NCI-H187 treated with DMSO at 0.1 percent for 48 hours (cell line): ENCODE measurements at regions not wholly inside any gene's neighbourhood (a gene's known extent, or its start where the extent isn't known, plus 50 kb on each side); places are given as distances from the start of the nearest gene placed in this dataset.
"Not testable (repeated sequence)": the region's sequence is repeated elsewhere in the genome, so short reads cannot be mapped to it uniquely, and the experiment has no call there.

ENCODE experiments used
- DNase-seq: peaks from one replicate; lab custom pipeline; 2025; lab: John Stamatoyannopoulos, UW

DNA sequence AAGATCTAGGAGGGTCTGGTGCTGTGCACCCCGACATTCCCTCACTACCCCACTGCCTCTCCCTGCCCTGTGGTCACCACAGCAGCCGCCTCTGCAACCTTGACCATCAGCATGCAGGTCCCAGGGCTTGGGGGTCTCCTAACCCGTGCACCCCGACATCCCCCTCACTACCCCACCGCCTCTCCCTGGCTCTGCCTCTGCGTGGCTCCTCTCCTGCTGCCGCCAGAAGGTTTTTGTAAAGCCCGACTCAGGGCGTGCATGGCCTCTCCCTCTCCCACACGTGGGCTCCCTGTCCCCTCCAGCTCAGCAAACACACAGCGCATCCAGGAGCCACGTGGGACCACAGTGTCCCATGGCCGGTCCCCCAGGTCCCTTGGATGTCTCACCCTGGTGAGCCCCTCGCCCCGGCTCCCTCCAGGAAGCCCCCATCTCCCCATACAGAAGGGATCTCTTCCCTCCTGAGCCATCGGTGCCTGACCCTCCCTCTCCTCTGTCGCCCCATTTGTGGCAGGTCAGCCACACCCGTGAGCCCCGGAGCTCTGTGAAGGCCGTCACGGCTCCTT is 112.5 kb upstream of the LPCAT1 start:
- DNase-seq, result not testable (repeated sequence)

DNA sequence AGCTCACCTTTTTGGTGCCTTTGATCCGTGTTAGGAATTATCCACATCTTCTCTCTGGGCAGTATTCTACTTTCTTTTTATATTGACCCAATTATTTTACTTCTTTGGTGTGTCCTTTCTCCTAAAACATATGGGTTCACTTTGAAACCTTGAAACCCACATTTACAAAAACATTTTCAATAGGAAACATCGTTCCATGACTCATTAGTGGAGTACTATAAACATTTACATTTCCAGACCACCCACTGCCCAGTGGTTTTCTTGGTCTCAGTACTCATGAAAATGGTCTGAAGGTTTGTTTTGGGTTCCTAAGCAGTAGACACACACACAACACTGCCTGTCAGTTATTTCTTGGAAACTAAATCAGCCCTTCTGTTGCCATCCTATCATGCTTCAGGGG is 111.7 kb upstream of the LPCAT1 start:
- DNase-seq, result not testable (repeated sequence)

DNA sequence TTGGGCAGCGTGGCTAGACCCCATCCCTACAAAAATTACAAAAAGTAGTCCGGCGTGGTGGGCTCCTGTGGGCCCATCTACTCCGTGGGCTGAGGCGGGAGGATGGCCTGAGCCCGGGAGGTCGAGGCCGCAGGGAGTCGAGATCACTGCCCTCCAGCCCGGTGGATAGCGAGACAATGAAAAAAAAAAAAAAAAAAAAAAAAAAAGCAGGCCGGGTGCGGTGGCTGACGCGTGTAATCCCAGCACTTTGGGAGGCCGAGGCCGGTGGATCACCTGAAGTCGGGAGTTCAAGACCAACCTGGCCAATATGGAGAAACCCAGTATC is 110.5 kb upstream of the LPCAT1 start:
- DNase-seq, result no peak

DNA sequence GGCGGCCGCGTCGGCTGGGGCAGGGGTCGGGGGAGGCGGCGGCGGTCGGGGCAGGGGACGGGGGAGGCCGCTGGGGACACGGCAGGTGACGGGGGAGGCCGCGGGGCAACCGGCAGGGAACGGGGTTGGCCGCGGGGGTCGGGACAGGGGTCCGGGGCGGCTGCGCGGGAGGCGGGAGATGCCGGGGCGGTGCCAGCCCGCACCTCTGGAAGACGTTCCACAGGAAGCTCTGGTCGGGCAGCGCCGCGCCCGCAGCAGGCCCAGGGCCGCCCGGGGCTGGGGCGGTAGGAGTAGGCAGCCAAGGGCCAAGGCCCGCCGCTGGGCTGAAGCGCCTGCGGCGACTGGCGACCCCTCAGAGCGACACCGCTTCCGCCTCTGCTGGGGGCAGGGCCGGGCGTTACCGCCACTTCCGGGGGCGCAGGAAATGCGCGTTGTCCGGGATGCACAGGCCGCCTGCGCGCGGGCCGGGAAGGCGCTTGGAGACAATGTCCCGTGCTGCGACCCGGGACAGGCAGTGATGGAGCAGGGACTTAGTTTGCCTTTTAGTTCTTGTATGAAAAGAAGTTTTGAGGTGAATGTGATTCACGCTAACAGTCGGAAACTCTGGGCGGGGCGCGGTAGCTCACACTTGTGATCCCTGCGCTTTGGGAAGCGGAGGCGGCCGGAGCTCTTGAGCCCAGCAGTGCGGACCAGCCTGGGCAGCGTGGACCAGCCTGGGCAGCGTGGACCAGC is 110.0 kb upstream of the LPCAT1 start:
- DNase-seq, result no peak

DNA sequence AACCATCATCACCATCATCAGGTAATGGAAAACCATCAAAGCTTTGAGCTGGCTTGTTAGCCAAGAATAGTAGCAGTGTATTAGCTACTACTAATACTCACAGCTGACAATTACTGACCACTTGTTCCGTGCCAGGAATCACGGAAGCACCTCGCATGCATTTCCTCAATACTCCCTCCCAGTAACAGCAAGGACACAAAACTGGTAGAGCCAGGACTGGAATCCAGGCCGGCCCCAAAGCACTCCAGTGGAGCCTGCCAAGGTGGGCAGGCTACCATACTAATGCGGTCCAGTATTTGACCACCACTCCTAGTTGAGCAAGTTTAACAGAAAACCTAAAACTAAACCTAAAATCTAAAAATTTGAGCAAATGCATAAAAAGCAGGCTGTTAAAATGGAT is 107.2 kb upstream of the LPCAT1 start:
- not testable (repeated sequence) for DNase-seq

DNA sequence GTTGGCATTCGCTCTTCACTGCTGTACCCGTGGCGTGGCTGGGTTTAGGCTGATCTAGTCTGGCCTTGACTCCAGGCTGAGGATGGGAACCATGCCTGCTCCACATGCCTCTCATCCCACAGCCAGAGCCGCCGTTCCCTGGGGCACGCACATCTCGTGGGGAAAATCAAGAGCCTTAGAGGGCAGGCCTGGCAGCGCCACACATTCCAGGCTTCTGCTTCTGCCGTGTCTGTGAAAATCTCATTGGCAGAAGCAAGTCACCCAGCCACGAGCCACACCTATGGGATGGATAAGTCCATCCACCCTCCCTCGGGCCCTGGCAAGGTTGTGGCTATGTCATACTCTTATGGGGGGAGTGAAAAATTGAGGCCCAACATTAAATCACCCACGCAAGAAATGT is 102.6 kb upstream of the LPCAT1 start:
- DNase-seq, result not testable (repeated sequence)

- DNase-seq, result not testable (repeated sequence)
Measured at GRCh38 chr5:1619531-1619930, 95.8 kb upstream of the LPCAT1 start.

DNA sequence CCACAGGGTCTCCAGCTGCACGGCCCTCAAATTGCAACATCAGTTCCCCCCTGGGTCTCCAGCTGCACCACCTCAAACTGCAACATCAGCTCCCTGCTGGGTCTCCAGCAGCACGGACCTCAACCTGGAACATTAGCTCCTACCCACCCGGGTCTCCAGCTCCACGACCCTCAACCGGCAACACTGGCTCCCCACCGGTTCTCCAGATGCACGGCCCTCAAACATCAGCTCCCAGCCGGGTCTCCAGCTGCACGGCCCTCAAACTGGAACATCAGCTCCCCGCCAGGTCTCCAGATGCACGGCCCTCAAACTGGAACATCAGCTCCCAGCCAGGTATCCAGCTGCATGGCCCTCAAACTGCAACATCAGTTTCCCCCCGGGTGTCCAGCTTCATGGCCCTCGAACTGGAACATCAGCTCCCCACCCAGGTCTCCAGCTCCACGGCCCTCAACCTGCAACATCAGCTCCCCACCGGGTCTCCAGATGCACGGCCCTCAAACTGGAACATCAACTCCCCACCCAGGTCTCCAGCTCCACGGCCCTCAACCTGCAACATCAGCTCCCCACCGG is 94.6 kb upstream of the LPCAT1 start:
- DNase-seq, result not testable (repeated sequence)

GRCh38 chr5:1617236-1617755 is 93.5 kb upstream of the LPCAT1 start:
- not testable (repeated sequence) for DNase-seq

DNA sequence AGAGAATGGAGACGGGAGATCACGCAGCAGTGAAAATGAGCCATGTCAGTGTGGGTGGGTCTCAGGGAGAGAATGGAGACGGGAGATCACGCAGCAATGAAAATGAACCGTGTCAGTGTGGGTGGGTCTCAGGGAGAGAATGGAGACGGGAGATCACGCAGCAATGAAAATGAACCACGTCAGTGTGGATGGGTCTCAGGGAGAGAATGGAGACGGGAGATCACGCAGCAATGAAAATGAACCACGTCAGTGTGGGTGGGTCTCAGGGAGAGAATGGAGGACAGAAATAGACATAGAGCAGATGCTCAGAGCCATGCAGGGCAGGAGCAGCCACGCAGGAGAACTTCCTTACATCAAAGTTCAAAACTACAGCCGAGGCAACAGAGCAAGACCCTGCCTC is 89.8 kb upstream of the LPCAT1 start:
- not testable (repeated sequence) for DNase-seq

GRCh38 chr5:1610526-1610925 is 86.8 kb upstream of the LPCAT1 start:
- not testable (repeated sequence) for DNase-seq

- DNase-seq, result not testable (repeated sequence)
Measured at GRCh38 chr5:1609111-1609510, 85.4 kb upstream of the LPCAT1 start.

GRCh38 chr5:1608336-1608735 is 84.6 kb upstream of the LPCAT1 start:
- not testable (repeated sequence) for DNase-seq

DNA sequence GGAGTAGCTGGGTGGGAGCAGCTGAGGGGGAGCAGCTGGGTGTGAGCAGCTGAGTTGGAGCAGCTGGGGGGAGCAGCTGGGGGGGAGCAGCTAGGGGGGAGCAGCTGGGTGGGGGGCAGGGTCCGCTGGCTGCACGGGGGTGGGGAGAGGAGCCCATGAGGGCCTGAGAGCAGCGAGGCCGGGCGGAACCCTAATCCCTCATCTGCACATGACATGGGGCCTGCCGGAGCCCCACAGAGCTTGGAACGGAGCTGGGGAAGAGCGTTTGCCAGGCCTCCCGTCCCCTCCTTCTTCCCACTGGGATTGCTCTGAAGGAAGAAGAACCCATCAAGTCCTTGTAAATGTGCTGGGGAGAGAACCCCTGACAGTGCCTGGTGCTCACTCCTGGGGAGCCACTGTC is 83.2 kb upstream of the LPCAT1 start:
- DNase-seq, result not testable (repeated sequence)

GRCh38 chr5:1603916-1604315 is 80.2 kb upstream of the LPCAT1 start:
- DNase-seq, result peak; percentile 91

DNA sequence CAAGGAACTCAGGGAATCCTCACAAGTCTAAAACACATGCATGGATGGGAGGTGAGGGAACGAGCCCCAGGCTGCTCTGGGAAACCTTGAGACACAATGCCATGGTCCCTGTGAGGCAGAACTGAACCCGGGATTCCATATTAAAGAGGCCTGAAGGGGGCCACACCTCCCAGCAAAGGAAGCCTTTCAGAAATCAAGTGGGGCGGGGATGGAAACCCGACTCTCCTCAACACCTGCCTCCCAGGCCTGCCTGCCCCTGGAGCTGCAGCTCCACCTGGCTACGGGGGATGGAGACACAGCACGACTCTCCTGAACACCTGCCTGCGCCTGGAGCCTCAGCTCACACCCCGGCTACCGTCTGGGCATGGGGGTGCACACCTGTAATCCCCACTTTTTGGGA is 77.8 kb upstream of the LPCAT1 start:
- peak; percentile 64 for DNase-seq

- not testable (repeated sequence) for DNase-seq
Measured at GRCh38 chr5:1598950-1599737, 75.4 kb upstream of the LPCAT1 start.

- not testable (repeated sequence) for DNase-seq
Measured at GRCh38 chr5:1597093-1597473, 73.3 kb upstream of the LPCAT1 start.

DNA sequence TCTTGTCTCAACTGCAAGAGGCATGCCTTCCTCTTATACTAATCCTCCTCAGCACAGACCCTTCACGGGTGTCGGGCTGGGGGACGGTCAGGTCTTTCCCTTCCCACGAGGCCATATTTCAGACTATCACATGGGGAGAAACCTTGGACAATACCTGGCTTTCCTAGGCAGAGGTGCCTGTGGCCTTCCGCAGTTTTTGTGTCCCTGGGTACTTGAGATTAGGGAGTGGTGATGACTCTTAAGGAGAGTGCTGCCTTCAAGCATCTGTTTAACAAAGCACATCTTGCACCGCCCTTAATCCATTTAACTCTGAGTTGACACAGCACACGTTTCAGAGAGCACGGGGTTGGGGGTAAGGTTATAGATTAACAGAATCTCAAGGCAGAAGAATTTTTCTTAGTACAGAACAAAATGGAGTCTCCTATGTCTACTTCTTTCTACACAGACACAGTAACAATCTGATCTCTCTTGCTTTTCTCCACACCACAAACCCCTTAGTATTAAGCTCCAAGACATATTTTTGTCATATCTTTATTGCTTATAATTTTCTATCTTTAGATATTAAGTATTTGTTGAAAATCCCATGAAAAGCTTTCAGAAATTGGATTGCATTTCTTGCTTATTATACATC is 72.8 kb upstream of the LPCAT1 start:
- not testable (repeated sequence) for DNase-seq

DNA sequence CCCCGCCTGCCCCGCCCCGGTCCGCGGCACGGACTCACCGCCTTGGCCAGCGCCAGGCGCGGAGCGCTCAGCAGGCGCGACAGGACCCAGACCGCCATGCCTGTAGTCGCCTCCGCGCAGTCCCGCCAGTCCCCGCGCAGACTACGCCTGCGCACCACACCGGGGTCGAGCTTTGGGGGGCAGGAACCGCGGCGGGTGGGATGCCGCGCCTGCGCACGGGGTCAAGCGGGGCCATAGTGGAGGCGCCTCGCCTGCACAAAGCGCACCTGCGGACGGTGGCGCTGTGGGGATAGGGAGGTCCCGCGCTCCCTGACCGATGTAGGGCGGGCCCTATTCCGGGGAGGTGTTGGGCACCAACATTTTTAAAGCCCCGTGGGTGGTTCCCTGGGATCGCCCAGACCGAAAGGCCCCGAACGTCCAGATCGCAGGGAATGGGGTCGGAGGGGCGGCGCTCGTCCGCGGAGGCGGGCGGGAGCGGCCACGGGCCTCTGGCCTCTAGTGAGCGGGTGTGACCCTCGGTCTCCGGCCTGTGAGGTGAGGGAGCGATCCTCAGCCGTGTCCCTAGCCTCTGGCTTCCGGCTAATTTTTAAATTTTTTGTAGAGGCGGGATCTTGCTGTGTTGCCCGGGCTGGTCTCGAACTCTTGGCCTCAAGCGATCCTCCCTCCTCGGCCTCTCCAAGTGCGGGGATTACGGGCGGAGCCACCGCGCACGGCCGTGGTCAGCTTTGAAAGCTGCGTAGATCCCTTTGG is 70.8 kb upstream of the LPCAT1 start:
- DNase-seq, result no peak

DNA sequence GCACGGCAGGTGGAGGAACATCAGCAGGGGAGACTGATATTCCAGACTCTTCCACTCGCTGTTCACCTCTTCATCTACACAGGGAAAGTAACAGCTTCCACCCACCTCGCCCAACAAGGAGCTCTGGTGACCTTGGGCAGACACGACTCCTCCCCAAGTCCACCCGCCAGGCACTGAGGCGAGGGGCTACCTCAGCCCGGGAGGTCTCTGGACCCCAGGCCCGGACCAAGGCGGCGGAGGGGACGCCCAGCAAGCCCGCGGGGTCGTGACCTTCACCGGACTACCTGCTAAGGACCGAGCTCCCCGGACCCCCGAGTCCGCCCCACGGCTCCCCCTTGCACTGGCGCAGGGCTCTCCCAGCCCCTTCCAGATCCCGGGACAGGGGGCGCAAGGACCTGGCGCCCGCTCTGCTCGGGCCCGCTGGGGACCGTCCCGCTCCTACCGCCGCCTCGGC is 70.2 kb upstream of the LPCAT1 start:
- DNase-seq, result no peak
